ENCODE measurements at regions not wholly inside any gene's neighbourhood (a gene's known extent, or its start where the extent isn't known, plus 50 kb on each side); places are given as distances from the start of the nearest gene placed in this dataset.

- Histone ChIP-seq H3K4me3 (ENCODE audit: low read depth, low read length) (no peak overlapping the region), H3K27ac (ENCODE audit: low read depth, low read length) (no peak overlapping the region), H3K27me3 (ENCODE audit: control insufficient read depth, insufficient read depth, low read length) (no peaks in the 10 kb centered on the region), H3K9me3 (ENCODE audit: control insufficient read depth, insufficient read depth, low read length) (no peaks in the 10 kb centered on the region)
- TF ChIP-seq CTCF (IDR thresholded peaks at IDR 0.05; ENCODE audit: low read depth, low read length) = no peak
- DNase-seq (ENCODE audit: low read depth, low spot score) = no peak
- ChIA-PET POLR2A (no interaction called here), CTCF (no interaction called here)
Observed at GRCh38 chr4:155072417-155072816, 136.0 kb upstream of the NPY2R start.

GRCh38 chr4:155073852-155074251 is 134.6 kb upstream of the NPY2R start:
- Histone ChIP-seq H3K4me3 (ENCODE audit: low read depth, low read length) (no peak overlapping the region), H3K27ac (ENCODE audit: low read depth, low read length) (no peak overlapping the region), H3K27me3 (ENCODE audit: control insufficient read depth, insufficient read depth, low read length) (no peaks in the 10 kb centered on the region), H3K9me3 (ENCODE audit: control insufficient read depth, insufficient read depth, low read length) (no peaks in the 10 kb centered on the region)
- no peak for DNase-seq (ENCODE audit: low read depth, low spot score)
- ChIA-PET CTCF (no interaction called here), POLR2A (no interaction called here)
- TF ChIP-seq CTCF (IDR thresholded peaks at IDR 0.05; ENCODE audit: low read depth, low read length) = no peak

- ChIA-PET CTCF (no interaction called here), POLR2A (no interaction called here)
Observed at GRCh38 chr4:155076256-155076785, 132.1 kb upstream of the NPY2R start.

GRCh38 chr4:155077452-155078229 is 130.8 kb upstream of the NPY2R start:
- Histone ChIP-seq H3K9me3 (ENCODE audit: control insufficient read depth, insufficient read depth, low read length) (no peaks in the 10 kb centered on the region), H3K27me3 (ENCODE audit: control insufficient read depth, insufficient read depth, low read length) (no peaks in the 10 kb centered on the region), H3K4me3 (ENCODE audit: low read depth, low read length) (no peak overlapping the region), H3K27ac (ENCODE audit: low read depth, low read length) (no peak overlapping the region)
- POLR2A ChIA-PET = no interaction called here
- CTCF ChIA-PET = no interaction called here
- TF ChIP-seq CTCF (IDR thresholded peaks at IDR 0.05; ENCODE audit: low read depth, low read length) = no peak
- DNase-seq (ENCODE audit: low read depth, low spot score) = no peak

More at GRCh38 chr4:155076256-155076785, 132.1 kb upstream of the NPY2R start:
- Histone ChIP-seq H3K9me3 (ENCODE audit: control insufficient read depth, insufficient read depth, low read length) (no peaks in the 10 kb centered on the region), H3K27ac (ENCODE audit: low read depth, low read length) (no peak overlapping the region), H3K27me3 (ENCODE audit: control insufficient read depth, insufficient read depth, low read length) (no peaks in the 10 kb centered on the region), H3K4me3 (ENCODE audit: low read depth, low read length) (no peak overlapping the region)
- TF ChIP-seq CTCF (IDR thresholded peaks at IDR 0.05; ENCODE audit: low read depth, low read length) = no peak
- DNase-seq (ENCODE audit: low read depth, low spot score) = no peak

- Histone ChIP-seq H3K4me3 (ENCODE audit: low read depth, low read length) (no peak overlapping the region), H3K27me3 (ENCODE audit: control insufficient read depth, insufficient read depth, low read length) (no peaks in the 10 kb centered on the region), H3K27ac (ENCODE audit: low read depth, low read length) (no peak overlapping the region), H3K9me3 (ENCODE audit: control insufficient read depth, insufficient read depth, low read length) (no peaks in the 10 kb centered on the region)
- POLR2A ChIA-PET = no interaction called here
- DNase-seq (ENCODE audit: low read depth, low spot score) = no peak
- CTCF ChIA-PET = no interaction called here
- no peak for TF ChIP-seq CTCF (IDR thresholded peaks at IDR 0.05; ENCODE audit: low read depth, low read length)
Observed at GRCh38 chr4:155079871-155080270, 128.6 kb upstream of the NPY2R start.

Measured in AG04450 (cell line).